HG03064 (cell line): ENCODE measurements at regions not wholly inside any gene's neighbourhood (a gene's known extent, or its start where the extent isn't known, plus 50 kb on each side); places are given as distances from the start of the nearest gene placed in this dataset.

Experiments used
- ATAC-seq: cut with Tn5 transposase; IDR thresholded peaks from one replicate; pipeline ENCODE4 v1.9.1; 2021; ENCODE audit warnings: low read depth; ENCODE audit not compliant: unreplicated experiment

DNA sequence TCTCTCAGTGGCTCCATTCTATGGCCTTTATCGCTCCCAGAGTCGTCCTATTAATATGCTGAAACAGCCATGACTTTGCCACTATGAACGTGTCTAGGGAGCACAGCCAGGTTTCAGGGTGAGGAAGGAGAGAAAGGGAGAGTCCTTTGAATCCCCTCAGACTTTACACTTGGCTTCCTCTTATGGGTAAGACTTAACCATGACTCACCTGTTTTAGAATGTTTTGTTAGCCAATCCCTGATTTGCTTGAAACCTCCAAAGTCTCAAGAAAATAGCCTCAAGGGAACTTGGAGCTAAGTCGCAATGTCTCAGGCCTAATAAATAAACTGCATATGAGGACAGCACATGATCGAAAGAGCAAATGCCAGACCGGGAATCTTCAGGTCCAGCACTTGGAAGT lies 131.2 kb upstream of the RCN1 start:
- no peak for ATAC-seq

DNA sequence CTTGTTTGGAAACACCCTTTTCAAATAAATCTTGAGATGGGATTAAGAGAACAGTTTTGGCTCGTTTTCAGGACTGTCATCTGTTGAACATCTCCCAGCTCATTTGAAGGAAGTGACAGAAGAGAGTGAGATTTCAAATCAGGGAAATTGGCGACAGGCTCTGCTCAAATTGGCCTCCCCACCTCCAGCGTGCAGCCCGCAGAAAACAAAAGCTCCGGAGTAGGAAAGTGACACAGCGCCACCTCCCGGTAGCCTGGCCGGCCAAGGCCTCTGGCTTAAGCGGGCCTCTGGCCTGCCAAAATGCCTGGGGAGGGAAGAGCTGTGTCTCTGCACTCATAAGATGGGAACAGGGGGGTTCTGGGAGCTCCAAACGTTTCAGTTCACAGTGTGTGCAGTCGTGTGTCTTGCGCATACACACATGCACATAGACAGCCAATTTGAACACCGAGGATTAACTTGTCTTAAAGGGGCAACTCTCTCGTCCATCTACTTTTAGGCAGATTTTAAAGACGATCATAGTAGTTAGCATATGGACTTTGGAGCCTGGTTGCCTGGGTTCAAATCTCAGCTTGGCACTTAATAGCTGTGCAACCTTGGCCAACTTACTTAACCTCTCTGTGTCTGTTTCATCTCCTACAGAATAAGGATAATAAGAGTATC lies 132.7 kb upstream of the RCN1 start:
- peak; percentile 65 for ATAC-seq

DNA sequence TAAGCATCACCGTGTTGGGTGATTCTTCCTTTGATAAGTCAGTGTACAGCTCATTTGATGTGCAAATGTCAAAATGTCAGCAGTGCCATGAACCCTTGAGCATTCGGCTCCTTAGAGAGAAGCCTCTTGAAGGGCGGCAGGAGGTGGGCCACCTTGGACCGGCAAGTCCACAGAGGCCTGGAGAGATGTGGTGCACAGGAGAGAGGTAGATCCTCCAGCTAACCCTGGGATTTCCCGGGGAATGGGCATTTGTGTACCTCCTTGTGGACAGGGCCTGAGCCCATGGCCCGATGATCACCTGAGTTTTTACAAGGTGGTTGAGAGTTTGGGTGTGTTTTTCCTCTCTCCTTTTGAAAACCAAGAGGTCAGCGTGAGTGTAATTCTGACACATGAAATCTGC lies 133.2 kb upstream of the RCN1 start:
- no peak for ATAC-seq

DNA sequence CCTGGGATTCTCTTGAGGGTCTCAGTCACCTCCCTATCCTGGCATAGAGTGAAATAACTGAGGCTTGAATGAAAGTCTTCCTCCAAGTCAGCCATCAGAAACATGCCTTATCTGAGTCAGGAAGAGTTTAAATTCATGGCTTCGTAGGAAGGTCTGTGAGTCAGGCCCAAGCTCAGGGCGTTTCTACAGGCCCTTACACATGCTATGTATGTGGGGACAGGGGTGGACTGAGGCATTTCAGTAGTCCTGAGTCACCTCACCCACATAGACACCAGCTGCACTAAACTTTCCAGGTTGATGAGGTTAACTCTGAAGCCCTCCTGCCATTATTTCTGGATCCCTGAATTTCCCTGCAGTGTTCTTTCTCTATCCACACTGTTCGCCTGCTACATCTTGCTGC lies 134.6 kb upstream of the RCN1 start:
- ATAC-seq: no peak

DNA sequence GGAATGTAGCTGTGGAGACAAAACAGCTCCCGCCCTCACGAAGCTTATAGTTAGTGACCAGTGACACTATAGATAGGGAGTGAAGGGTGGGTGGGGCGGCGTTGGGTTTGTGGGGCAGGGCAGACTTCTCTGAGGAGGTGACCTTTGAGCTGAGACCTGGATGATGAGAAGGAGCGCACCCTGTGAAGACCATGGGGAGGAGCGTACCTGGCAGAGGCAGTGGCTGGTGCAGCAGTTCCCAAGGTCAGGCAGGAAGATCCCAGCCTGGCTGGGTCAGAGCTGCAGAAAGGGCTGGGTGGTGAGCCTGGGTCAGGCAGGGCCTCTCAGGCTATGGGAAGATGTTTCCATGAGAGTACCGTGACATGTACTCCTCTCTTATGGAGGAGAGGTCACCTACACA lies 135.0 kb upstream of the RCN1 start:
- no peak for ATAC-seq

DNA sequence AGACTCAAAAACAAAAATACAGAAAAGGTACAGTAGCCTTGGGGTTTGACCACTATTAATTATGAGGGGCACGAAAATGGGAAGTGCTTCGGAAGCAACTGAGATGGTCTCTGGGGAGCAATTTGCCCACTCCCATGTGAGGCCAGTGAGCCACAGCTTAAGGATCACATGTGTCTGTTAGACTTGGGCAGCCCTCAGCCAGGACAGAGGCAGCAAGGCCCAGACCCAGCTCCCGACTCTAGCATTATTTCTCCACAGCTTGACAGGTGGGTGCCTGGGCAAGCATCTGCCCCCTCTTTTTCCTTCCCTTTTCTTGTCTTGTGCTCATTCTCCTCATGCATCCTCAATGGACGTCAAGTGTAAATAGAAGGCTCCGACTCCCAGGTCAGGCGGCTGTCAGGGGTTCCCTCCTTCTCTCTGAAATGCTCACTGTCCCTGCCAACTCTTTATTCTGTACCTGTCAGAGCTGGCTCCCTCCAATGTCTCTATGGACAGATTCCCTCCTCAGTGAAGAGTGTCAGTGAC lies 137.0 kb upstream of the RCN1 start:
- no peak for ATAC-seq

DNA sequence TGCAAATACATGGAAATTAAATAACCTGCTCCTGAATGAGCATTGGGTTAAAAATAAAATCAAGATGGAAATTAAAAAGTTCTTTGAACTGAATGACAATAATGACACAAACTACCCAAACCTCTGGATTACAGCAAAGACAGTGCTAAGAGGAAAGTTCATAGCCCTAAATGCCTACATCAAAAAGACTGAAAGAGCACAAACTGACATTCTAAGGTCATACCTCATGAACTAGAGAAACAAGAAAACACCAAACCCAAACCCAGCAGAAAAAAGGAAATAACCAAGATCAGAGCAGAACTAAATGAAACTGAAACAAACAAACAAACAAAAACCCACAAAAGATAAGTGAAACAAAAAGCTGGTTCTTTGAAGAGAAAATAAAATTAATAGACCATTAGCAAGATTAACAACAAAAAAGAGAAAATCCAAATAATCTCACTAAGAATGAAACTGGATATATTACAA lies 138.6 kb upstream of the PAX6 start:
- peak; percentile 75 for ATAC-seq

DNA sequence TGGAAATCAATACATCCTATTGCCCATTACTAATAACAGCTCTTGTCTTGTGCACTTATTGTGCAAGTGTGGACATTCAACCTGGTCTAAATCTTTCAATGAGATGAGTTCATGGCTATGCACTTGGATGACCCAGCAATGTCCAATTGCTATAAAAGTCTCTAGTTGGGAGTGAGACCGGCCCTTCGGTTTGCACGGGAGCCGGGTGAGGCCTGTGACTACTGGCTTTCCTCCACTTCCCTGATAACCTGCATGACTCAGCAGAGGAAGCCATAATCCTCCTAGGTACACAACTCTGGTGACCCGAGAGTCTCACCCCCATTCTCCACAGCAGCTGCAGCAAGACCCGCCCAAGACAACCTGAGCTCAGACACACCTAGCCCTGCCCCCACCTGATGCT lies 135.9 kb upstream of the PAX6 start:
- no peak for ATAC-seq

DNA sequence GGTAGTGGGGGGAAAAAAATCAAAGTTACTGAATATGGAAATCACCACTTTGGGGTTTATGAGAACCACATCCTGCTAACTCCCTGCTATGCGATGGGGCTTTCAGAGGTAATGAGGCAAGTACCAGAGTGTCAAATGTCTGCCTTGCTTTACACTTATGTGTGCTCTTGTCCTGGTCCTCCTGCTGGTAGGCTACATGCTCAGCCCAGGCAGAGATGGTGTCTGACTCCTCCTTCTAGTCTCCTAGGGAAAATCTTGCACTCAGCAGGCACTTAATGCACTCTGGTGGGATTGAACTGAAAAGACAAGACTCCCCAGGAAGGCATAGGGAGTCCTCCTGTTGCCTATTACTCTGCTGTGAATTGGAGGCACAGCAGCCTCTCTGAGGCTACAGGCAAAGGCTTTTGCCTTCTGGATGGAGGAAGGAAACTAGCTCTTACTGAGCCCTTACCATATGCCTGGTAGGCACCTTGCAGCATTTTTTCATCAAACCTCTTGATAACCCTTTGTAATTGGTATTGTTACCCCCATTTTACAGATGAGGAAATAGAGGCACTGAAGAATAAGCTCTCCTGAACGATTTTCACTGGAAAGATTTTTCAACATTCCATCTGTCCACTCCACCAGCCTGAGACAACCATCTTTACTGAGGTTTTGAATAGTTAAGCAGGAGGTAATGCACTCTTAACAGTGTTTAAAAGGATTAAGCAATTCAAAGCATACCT lies 132.1 kb upstream of the PAX6 start:
- ATAC-seq: peak; percentile 94

DNA sequence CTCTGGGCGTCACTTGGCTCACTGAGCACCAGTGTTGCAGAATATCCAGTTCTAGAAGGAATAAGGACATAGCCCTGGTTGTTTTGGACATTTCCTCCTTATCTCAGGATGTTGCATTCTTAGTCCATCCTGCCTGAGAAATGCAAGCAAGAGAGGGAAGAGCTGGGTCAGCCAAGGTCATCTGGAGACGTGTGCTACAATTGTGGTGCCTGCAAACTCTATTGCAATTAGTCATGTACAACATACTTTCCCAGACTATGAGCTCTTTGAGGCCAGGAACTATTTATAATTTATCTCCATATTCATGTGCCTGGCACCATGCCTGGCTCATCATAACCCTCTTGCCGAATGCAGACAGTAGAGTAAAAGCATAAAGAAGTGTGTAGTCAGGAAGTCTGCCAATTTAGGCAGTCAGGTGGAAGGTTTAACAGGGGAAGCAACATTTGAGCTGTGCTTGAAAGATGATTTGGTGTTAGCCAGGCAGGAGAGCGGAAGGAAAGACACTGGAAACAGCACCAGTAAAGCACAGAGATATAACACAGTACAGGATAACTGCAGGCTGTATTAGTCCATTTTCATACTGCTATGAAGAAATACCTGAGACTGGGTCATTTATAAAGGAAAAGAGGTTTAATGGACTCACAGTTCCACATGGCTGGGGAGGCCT lies 129.4 kb upstream of the PAX6 start:
- no peak for ATAC-seq

DNA sequence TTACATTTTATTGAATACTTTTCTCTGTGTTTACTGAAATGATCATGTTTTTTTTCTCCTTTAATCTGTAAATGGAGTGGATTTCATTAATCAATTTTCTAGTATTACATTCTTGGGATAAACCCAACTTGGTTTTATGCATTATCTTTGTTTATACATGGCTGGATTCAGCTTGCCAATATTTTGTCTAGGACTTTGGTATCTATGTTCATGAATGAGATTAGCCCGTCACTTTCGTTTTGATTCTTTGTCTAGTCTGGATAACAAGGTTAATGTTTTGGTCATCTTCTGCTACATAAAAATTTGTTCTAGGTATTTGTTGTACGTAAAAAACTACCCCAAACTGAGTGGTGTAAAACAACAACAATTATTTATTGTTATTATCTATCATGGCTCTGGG lies 127.9 kb upstream of the PAX6 start:
- ATAC-seq: no peak

DNA sequence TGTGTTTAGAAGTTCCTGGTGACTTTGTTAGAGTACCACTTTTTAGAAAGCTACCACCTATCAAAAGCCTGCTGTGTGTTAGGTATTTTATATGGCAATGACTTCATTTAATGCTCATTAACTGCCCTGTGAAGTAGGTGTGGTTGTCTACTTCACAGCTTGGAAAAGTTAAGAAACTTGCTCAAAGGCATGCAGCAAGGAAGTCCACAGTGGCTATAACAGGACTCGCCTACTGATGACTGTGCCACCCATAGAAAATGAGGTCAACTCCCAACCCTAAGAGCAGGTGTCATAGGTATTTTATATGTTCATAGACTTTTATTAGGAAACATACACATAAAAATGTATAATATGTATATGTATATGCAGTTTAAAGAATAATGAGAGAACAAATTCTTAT lies 125.2 kb upstream of the PAX6 start:
- ATAC-seq: no peak

DNA sequence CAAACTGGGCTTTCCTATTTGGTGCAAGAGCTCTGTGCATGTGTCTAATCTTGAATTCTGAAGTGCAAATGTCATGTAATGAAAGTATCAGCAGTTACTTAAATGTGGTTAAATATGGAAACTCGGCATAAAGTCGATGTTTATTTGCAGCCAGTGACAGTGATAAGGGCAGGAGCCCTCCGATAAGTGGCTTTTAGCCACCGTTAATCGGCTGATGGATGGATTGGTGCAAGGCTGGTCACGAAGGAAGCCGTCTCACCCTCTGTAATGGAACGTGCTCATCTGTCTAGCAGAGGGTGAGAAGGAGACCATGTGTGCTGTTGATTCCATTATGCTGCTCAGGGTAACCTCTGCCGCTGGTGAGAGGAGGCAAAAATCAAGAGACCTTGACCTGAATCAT lies 121.8 kb upstream of the PAX6 start:
- no peak for ATAC-seq

DNA sequence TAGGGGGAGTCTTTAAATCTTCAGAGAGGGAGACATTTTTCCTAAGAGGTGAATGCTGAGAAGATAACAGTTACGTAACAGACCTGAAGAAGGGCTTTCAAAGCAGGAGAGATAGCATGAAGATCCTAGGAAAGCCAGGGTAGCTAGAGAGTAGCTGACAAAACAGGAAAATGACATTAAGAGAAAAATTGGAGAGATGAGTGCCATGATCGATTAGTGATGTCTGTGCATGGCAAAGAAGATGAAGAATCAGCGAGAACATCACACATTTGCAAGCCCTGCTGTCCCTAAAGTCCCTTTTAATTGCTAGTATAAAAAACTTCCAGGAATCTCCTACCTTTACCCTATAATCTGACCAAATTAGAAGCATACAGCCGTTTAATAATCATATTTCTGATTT lies 116.9 kb upstream of the PAX6 start:
- ATAC-seq: no peak

DNA sequence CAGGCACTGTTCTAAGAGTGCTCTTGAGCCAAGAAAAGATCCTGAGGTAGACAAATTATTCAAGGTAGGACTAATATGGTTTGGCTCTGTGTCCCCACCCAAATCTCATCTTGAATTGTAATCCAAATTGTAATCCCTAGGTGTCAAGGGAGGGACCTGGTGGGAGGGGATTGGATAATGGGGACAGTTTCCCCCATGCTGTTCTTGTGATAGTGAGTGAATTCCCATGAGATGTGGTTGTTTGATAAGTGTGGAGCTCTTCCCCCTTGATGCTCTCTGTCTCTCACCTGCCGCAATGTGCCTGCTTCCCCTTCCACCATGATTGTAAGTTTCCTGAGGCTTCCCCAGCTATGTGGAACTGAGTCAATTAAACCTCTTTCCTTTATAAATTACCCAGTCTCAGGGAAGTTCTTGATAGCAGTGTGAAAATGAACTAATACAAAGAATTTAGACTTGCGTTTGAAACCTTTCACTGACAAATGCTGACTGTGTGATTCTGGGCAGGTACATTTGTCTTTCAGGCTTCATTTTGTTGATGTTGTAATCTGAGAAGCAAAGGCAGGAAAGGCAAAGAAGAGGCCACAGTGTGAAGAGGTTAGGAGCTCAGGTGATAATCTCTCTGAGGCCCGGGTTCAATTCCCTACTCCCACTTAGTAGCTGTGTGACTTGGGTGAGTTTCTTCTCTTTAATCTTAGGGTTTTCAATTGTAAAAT lies 115.8 kb upstream of the PAX6 start:
- no peak for ATAC-seq

DNA sequence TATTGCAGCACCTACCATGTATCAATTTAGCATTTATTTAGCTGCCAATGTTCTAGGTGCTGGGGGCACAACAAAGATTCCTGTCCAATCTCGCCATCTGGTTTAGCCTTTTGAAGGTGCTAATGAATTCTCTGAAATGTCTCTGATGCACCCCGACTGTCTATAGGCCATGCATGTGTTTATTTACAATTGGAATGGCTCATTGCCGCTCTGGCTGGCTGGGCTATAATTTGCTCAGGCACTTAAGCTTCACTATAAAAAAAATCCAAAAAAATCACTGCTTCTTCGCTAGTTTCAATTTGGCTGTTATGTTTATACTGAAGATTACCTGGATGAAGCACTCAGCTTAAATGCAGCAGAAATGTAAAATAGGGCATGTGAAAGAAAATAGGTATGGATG lies 115.0 kb upstream of the PAX6 start:
- ATAC-seq: no peak

DNA sequence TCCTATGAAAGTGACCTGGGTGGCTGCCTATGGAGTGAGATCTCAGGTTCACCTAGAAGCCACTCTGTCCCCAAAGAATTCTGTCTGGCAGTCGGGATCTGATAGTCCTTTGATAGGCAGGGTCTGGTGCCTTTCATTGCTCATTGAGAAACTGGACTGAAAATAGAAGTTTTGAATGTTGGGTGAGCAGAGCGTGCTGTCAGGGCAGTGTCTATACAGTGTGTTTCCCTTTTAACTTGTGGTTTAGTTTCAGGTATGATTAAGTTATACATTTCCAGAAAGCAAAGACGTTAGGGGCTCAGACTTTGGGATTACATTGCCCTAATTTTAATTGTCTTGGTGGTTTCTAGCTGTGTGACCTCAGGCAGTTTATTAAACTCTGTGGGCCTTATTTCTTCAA lies 111.3 kb upstream of the PAX6 start:
- no peak for ATAC-seq

DNA sequence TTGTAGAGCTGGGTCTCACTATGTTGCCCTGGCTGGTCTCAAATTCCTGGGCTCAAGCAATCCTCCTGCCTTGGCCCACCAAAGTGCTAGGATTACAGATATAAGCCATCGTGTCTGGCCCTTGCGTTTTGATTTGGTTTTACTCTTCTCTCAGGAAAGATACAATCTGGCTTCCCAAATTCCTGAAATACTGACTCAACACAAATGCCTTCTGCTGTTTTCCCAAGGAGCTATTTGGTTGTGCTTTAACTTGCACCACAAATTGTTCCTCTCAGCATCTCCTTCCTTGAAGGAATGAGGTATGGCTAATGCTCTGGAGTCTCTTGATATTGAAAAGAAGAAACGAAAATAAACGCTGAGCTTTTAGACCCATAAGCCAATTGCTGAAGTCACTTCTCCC lies 110.0 kb upstream of the PAX6 start:
- ATAC-seq: no peak

DNA sequence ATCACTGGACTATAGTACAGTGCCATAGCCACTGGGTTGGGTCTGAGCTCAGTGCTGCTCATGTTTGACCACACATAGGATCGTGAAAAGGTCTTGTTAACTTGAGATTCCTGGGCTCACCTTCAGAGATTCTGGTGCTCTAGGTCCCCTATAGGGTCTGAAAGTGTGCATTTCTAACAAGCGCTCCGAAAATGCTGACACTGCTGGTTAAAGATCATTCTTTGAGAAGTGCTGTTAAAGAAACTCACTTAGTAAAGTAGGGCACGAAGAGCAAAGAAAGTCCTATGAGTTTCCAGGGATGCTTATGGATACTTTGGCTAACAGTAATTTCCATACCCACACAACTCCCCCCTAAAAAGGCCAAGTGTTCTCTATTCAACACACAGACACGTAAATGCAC lies 108.1 kb upstream of the PAX6 start:
- ATAC-seq: no peak

DNA sequence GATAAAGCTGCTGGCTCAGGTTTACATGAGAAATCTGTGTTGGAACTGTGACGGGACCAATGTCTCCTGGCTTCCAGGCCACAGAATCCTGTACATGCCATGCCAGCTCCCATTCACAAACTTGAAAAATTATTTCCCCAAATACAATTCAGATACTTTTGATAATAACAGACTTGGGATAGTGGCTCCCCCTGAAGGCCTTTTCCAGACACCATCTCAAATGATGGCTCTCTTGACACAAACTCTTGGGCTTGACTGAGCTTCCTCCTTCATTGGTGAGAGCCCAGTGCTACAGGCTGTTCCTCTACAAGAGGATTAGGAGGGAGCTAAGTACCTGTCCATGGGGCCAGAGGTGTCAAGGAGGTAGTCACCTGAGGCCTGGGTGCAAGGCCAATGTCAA lies 104.7 kb upstream of the PAX6 start:
- no peak for ATAC-seq

DNA sequence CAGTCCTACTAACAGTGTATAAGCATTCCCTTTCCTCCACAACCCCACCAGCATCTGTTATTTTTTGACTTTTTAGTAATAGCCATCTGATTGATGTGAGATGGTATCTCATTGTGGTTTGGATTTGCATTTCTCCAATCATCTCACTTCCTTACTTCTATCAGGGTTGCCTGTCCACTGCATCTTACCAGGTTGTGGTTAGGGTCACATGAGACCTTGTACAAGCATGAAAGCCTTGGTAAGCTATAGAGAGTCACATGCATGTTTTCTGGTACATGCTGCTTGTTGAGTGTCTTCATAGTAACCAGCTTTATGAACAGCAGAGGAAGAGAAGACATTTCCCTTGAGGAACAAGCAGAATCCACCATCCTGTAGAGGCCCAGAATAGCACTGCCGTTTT lies 102.9 kb upstream of the PAX6 start:
- ATAC-seq: no peak
